A549 (cell line): ENCODE measurements at regions not wholly inside any gene's neighbourhood (a gene's known extent, or its start where the extent isn't known, plus 50 kb on each side); places are given as distances from the start of the nearest gene placed in this dataset.

Experiments
- ATAC-seq, 2 experiments: fragments of 200-7000 bp in 1 of 2; fragments of >200 bp in 1 of 2; cut with Nextera tagmentation in 1 of 2; cut with Tn5 transposase in 1 of 2; 3 replicates each; pipeline versions ENCODE4 v1.8.0 to v1.9.1; 2018 to 2020; ENCODE audit warnings: mild to moderate bottlenecking in 1 of 2, moderate library complexity in 1 of 2
- CTCF ChIA-PET: fragments of 300-600 bp; sonication (Branson Sonifier 250); formaldehyde crosslinking; extraction: SDS; loops from one replicate; lab custom pipeline; 2021; ENCODE audit warnings: antibody characterized with exemption, inconsistent platforms; lab: Yijun Ruan, JAX
- POLR2A ChIA-PET: fragments of 350-600 bp; formaldehyde crosslinking; extraction: SDS; loops from one replicate; lab custom pipeline; 2021; ENCODE audit warnings: antibody characterized with exemption, inconsistent platforms; lab: Yijun Ruan, JAX
- DNase-seq, 2 experiments: peaks; one replicate each; pipeline versions ENCODE4 v3.0.0 to v3.0.0-alpha.2; 2011 to 2016; ENCODE audit warnings: low read depth in 1 of 2, low spot score in 1 of 2
- FAIRE-seq: peaks from 2 replicates; lab custom pipeline; 2011; peaks lifted over from hg19 to GRCh38; lab: Jason Lieb, UNC
- H3K27ac ChIP-seq, 2 experiments: fragments of >200 bp; sonication (Bioruptor Twin); formaldehyde crosslinking; 3 replicates each; pipeline ENCODE4 v1.5.1; 2016 to 2017
- H3K4me1 ChIP-seq: fragments of >200 bp; sonication (Bioruptor Twin); formaldehyde crosslinking; 3 replicates; pipeline ENCODE4 v1.6.1; 2016
- H3K4me2 ChIP-seq: fragments of >200 bp; sonication (Bioruptor Twin); formaldehyde crosslinking; 3 replicates; pipeline ENCODE4 v1.6.1; 2016
- H3K4me3 ChIP-seq: fragments of >200 bp; sonication (Bioruptor Twin); formaldehyde crosslinking; 3 replicates; pipeline ENCODE4 v1.5.1; 2016
- H3K9me3 ChIP-seq: fragments of >200 bp; sonication (Bioruptor Twin); formaldehyde crosslinking; 3 replicates; pipeline ENCODE4 v1.6.1; 2016
- BHLHE40 ChIP-seq: IDR thresholded peaks from 2 replicates; pipeline ENCODE4 v1.6.1; 2012; ENCODE audit warnings: low read depth, low read length, inconsistent platforms
- CBX8 ChIP-seq: fragments of 200-600 bp; sonication (generic); IDR thresholded peaks from 2 replicates; pipeline ENCODE4 v1.6.1; 2016
- CEBPB ChIP-seq, 2 experiments: fragments of >200 bp in 1 of 2; sonication (Bioruptor Twin) in 1 of 2; formaldehyde crosslinking in 1 of 2; IDR thresholded peaks; 2 replicates each; pipeline ENCODE4 v1.6.1; 2012 to 2016
- CHD2 ChIP-seq: fragments of 150-350 bp; IDR thresholded peaks from 2 replicates; pipeline ENCODE4 v1.6.1; 2014; ENCODE audit warnings: low read length; ENCODE audit not compliant: partially characterized antibody
- CHD4 ChIP-seq: fragments of 200-600 bp; sonication (generic); IDR thresholded peaks from 2 replicates; pipeline ENCODE4 v1.6.1; 2016; ENCODE audit warnings: antibody characterized with exemption, mild to moderate bottlenecking, borderline replicate concordance
- EHF ChIP-seq: fragments of 250-450 bp; sonication (Bioruptor Pico); IDR thresholded peaks from 2 replicates; pipeline ENCODE4 v1.5.0; 2020; ENCODE audit warnings: mild to moderate bottlenecking
- FOSB ChIP-seq: fragments of 250-450 bp; sonication (Bioruptor Pico); IDR thresholded peaks from 2 replicates; pipeline ENCODE4 v1.5.0; 2020; ENCODE audit warnings: mild to moderate bottlenecking, moderate library complexity
- FOSL2 ChIP-seq, 2 experiments: fragments of 450-650 bp in 1 of 2; fragments of >200 bp in 1 of 2; sonication (Bioruptor Twin) in 1 of 2; formaldehyde crosslinking; IDR thresholded peaks; 2 replicates each; pipeline versions ENCODE4 v1.5.0 to v1.6.1; 2016 to 2020; ENCODE audit warnings: mild to moderate bottlenecking in 1 of 2, moderate library complexity in 1 of 2
- HEYL ChIP-seq: fragments of 250-450 bp; sonication (Bioruptor Pico); IDR thresholded peaks from 2 replicates; pipeline ENCODE4 v1.8.0; 2021; ENCODE audit warnings: mild to moderate bottlenecking, moderate library complexity
- JUN ChIP-seq, 2 experiments: fragments of >200 bp; sonication (Bioruptor Twin); formaldehyde crosslinking; IDR thresholded peaks; 2 replicates in 1 of 2; 3 replicates in 1 of 2; pipeline ENCODE4 v1.6.1; 2016 to 2017
- JUNB ChIP-seq: fragments of >200 bp; sonication (Bioruptor Twin); formaldehyde crosslinking; IDR thresholded peaks from 2 replicates; pipeline ENCODE4 v1.6.1; 2016
- KDM5A ChIP-seq: fragments of 200-600 bp; sonication (generic); IDR thresholded peaks from 2 replicates; pipeline ENCODE4 v1.6.1; 2016; ENCODE audit warnings: antibody characterized with exemption, mild to moderate bottlenecking
- MAFK ChIP-seq: fragments of 450-650 bp; IDR thresholded peaks from 2 replicates; pipeline ENCODE4 v1.6.1; 2014; ENCODE audit not compliant: partially characterized antibody
- PHF8 ChIP-seq: fragments of 200-600 bp; sonication (generic); IDR thresholded peaks from 2 replicates; pipeline ENCODE4 v1.6.1; 2016; ENCODE audit warnings: low read depth, mild to moderate bottlenecking, antibody characterized with exemption, moderate library complexity, borderline replicate concordance
- RARB ChIP-seq: fragments of 250-450 bp; sonication (Bioruptor Pico); IDR thresholded peaks from 2 replicates; pipeline ENCODE4 v1.8.0; 2021; ENCODE audit warnings: mild to moderate bottlenecking, moderate library complexity
- ZC3H11A ChIP-seq: fragments of 450-650 bp; IDR thresholded peaks from 2 replicates; pipeline ENCODE4 v1.6.1; 2014; ENCODE audit warnings: antibody characterized with exemption, mild to moderate bottlenecking
- ZFP36 ChIP-seq: fragments of 450-650 bp; IDR thresholded peaks from 2 replicates; pipeline ENCODE4 v1.6.1; 2014; ENCODE audit warnings: borderline replicate concordance; ENCODE audit not compliant: partially characterized antibody
- ZSCAN20 ChIP-seq: fragments of 250-450 bp; sonication (Bioruptor Pico); IDR thresholded peaks from 2 replicates; pipeline ENCODE4 v1.8.0; 2022; ENCODE audit warnings: mild to moderate bottlenecking, moderate library complexity
- WGBS: methylation state at CpG from one replicate; pipeline ENCODE4 v1.1.6; 2017; ENCODE audit errors: missing lambda C conversion rate; 5-methylcytosine and 5-hydroxymethylcytosine counted together
- TF ChIP-seq, protein P1 (sequence below): fragments of 150-350 bp; IDR thresholded peaks from 2 replicates; pipeline ENCODE4 v1.6.1; 2014; ENCODE audit warnings: low read depth, mild to moderate bottlenecking, low read length
- TF ChIP-seq, protein P2 (sequence below): fragments of 250-450 bp; sonication (Bioruptor Pico); IDR thresholded peaks from 2 replicates; pipeline ENCODE4 v1.5.0; 2021; ENCODE audit warnings: mild to moderate bottlenecking, moderate library complexity, borderline replicate concordance
- TF ChIP-seq, protein P3 (sequence below): fragments of 450-650 bp; IDR thresholded peaks from 2 replicates; pipeline ENCODE4 v1.6.1; 2014; ENCODE audit warnings: antibody characterized with exemption
- TF ChIP-seq, protein P4 (sequence below): fragments of 250-450 bp; sonication (Bioruptor Pico); IDR thresholded peaks from 2 replicates; pipeline ENCODE4 v1.5.0; 2020; ENCODE audit warnings: low read depth, mild to moderate bottlenecking, moderate library complexity

DNA sequence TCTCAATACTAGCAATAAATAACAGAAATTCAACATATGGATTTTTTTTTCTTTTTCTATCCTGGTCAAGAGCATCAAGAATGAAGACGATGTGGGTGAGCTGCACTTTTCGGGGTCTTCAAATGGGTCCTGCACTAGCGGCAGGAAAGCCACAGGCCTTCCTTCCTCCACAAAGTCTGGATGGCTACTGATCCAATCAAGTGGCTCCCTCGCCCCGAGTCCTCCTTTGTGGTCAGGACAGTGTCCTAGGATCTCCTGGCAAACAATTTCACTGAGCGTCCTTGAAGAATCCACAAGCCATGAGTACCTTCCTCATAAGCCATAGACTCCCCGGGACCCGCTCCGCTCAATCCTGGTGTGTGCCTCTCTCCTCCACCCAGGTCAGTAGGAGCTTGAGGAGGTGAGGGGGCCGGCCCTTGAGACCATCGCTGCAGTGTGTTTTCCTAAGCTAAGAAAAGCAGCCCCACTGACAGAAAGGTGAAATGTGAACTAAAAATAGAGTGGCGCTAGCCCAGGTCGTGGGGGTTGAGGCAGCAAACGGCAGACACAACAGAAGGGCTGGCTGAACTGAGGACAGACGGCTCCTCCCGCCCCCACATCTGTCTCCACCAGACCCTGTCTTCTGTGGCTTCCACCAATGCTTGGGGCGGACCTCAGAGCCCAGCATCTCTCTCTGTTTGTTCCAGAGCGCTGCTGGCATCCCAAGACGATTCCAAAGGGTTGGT, 202.3 kb downstream of the HERPUD2 start (continued):
- TF ChIP-seq, protein P1, sequence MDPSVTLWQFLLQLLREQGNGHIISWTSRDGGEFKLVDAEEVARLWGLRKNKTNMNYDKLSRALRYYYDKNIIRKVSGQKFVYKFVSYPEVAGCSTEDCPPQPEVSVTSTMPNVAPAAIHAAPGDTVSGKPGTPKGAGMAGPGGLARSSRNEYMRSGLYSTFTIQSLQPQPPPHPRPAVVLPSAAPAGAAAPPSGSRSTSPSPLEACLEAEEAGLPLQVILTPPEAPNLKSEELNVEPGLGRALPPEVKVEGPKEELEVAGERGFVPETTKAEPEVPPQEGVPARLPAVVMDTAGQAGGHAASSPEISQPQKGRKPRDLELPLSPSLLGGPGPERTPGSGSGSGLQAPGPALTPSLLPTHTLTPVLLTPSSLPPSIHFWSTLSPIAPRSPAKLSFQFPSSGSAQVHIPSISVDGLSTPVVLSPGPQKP: no peak
- TF ChIP-seq CBX8: no peak
- TF ChIP-seq, protein P2, sequence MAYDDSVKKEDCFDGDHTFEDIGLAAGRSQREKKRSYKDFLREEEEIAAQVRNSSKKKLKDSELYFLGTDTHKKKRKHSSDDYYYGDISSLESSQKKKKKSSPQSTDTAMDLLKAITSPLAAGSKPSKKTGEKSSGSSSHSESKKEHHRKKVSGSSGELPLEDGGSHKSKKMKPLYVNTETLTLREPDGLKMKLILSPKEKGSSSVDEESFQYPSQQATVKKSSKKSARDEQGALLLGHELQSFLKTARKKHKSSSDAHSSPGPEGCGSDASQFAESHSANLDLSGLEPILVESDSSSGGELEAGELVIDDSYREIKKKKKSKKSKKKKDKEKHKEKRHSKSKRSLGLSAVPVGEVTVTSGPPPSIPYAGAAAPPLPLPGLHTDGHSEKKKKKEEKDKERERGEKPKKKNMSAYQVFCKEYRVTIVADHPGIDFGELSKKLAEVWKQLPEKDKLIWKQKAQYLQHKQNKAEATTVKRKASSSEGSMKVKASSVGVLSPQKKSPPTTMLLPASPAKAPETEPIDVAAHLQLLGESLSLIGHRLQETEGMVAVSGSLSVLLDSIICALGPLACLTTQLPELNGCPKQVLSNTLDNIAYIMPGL: no peak
- no peak for TF ChIP-seq HEYL
- no peak for TF ChIP-seq PHF8
- no peak for TF ChIP-seq RARB (CRISPR knock-in tag)
- no peak for TF ChIP-seq CEBPB (IDR thresholded peaks at IDR 0.05)
- no peak for TF ChIP-seq ZSCAN20 (CRISPR knock-in tag)
- TF ChIP-seq, protein P3, sequence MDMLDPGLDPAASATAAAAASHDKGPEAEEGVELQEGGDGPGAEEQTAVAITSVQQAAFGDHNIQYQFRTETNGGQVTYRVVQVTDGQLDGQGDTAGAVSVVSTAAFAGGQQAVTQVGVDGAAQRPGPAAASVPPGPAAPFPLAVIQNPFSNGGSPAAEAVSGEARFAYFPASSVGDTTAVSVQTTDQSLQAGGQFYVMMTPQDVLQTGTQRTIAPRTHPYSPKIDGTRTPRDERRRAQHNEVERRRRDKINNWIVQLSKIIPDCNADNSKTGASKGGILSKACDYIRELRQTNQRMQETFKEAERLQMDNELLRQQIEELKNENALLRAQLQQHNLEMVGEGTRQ: no peak
- no peak for TF ChIP-seq JUN (IDR thresholded peaks at IDR 0.05)

DNA sequence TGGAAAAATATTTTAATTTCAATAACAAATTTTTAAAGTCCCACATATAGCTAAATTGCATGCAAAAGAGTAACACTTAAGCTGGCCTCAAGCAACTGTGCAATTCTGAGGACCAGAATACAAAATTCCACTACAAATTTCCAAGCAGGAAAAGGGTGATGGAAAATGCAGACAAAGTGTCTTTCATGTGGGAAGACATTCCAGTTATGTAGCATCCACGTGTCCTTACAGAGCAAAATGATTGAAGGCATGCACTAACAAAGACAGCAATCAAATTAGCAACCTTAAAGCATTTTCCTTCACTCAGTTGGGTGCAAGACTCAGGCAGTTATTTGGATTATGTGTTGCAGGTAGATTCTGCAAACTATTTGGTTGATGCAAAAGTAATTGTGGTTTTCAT, 203.7 kb downstream of the HERPUD2 start:
- Histone ChIP-seq H3K4me3 (no peak overlapping the region), H3K4me1 (no peaks in the 10 kb centered on the region), H3K27ac (no peak overlapping the region), H3K4me2 (no peak overlapping the region), H3K9me3 (no peaks in the 10 kb centered on the region)
- ATAC-seq (no peak), DNase-seq (no peak), FAIRE-seq (no peak)
- TF ChIP-seq CHD4: no peak
- no peak for TF ChIP-seq FOSB
- TF ChIP-seq ZFP36: no peak
- TF ChIP-seq MAFK: no peak
- no peak for TF ChIP-seq CHD2
- TF ChIP-seq EHF (CRISPR knock-in tag): no peak
- TF ChIP-seq, protein P1: no peak
- no peak for TF ChIP-seq JUNB
- TF ChIP-seq ZC3H11A: no peak
- TF ChIP-seq, protein P4, sequence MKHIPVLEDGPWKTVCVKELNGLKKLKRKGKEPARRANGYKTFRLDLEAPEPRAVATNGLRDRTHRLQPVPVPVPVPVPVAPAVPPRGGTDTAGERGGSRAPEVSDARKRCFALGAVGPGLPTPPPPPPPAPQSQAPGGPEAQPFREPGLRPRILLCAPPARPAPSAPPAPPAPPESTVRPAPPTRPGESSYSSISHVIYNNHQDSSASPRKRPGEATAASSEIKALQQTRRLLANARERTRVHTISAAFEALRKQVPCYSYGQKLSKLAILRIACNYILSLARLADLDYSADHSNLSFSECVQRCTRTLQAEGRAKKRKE: no peak
- no peak for TF ChIP-seq FOSL2 (IDR thresholded peaks at IDR 0.05)
- TF ChIP-seq FOSL2 (CRISPR knock-in tag; IDR thresholded peaks at IDR 0.05): no peak
- TF ChIP-seq BHLHE40: no peak
- TF ChIP-seq KDM5A: no peak
- WGBS: 16% methylated on average over 1 of the region's 1 CpG
- POLR2A ChIA-PET: no interaction called here
- CTCF ChIA-PET: no interaction called here
